Natural killer cell treated with Interleukin-12 subunit alpha and Interleukin-12 subunit beta and Interleukin-15 and Interleukin-18, amount 100 ng/mL, for 72 hours (primary cell): ENCODE measurements at regions not wholly inside any gene's neighbourhood (a gene's known extent, or its start where the extent isn't known, plus 50 kb on each side); places are given as distances from the start of the nearest gene placed in this dataset.

Experiments used
- ATAC-seq, 2 donors: fragments of 150-1000 bp; cut with Tn5 transposase in 1 of 2; sonication (Bioruptor Pico), chemical (Tn5 transposase) in 1 of 2; 2 replicates each; pipeline ENCODE4 v1.10.0; 2021
- DNase-seq: peaks from one replicate; pipeline ENCODE4 v3.0.0; 2022; ENCODE audit warnings: low spot score
- H3K27ac Mint-ChIP-seq, 2 donors: 1 replicate in 1 of 2; 2 replicates in 1 of 2; pipeline ENCODE4 v1.8.0; 2022; ENCODE audit warnings: mixed read lengths in 2 of 2, mild to moderate bottlenecking in 1 of 2, moderate library complexity in 1 of 2
- H3K27me3 Mint-ChIP-seq, 2 donors: 1 replicate in 1 of 2; 2 replicates in 1 of 2; pipeline ENCODE4 v1.8.0; 2022; ENCODE audit warnings: mixed read lengths in 2 of 2
- H3K36me3 Mint-ChIP-seq: one replicate; pipeline ENCODE4 v1.8.0; 2022; ENCODE audit warnings: mixed read lengths
- H3K4me1 Mint-ChIP-seq, 2 donors: 1 replicate in 1 of 2; 2 replicates in 1 of 2; pipeline ENCODE4 v1.8.0; 2022; ENCODE audit warnings: low read depth in 2 of 2, mixed read lengths in 2 of 2, mild to moderate bottlenecking in 1 of 2
- H3K4me3 Mint-ChIP-seq: one replicate; pipeline ENCODE4 v1.8.0; 2022; ENCODE audit warnings: mixed read lengths
- H3K9me3 Mint-ChIP-seq: 2 replicates; pipeline ENCODE4 v1.8.0; 2022; ENCODE audit warnings: mixed read lengths

DNA sequence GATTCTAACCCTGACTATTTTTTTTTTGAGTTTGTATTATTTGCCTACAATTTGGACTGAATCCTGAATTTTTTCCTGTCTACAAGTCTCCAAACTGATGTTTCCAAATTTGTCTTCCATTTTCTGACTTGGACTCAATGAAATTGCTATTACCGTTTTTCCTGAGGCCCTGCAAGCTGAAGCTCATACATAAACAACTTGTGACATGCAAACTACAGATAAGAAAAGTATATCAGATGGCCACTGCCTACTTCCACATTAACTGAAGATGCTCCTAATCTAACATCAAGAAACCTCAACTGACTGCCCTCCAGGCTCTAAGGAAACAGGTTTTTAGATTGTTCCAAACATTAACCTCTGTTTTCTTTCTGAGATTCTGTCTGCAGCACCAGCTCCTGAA is 51.1 kb upstream of the KLHDC7A start:
- no peak for DNase-seq
- Mint-ChIP-seq H3K27ac (peak overlapping the region in 1 of 2 donors; percentile 10), H3K4me1 (no peaks in the 10 kb centered on the region), H3K36me3 (no peaks in the 10 kb centered on the region), H3K27me3 (peaks cover 8 to 34% of the 10 kb centered on the region in 2 donors), H3K4me3 (no peak overlapping the region), H3K9me3 (no peaks in the 10 kb centered on the region)
- no peak for ATAC-seq
